ENCODE measurements at regions not wholly inside any gene's neighbourhood (a gene's known extent, or its start where the extent isn't known, plus 50 kb on each side); places are given as distances from the start of the nearest gene placed in this dataset.
"Not testable (repeated sequence)": the region's sequence is repeated elsewhere in the genome, so short reads cannot be mapped to it uniquely, and the experiment has no call there.

- DNase-seq, result not testable (repeated sequence)
Observed at GRCh38 chr1:120552190-120552589, 137.4 kb downstream of the NBPF8 start.

DNA sequence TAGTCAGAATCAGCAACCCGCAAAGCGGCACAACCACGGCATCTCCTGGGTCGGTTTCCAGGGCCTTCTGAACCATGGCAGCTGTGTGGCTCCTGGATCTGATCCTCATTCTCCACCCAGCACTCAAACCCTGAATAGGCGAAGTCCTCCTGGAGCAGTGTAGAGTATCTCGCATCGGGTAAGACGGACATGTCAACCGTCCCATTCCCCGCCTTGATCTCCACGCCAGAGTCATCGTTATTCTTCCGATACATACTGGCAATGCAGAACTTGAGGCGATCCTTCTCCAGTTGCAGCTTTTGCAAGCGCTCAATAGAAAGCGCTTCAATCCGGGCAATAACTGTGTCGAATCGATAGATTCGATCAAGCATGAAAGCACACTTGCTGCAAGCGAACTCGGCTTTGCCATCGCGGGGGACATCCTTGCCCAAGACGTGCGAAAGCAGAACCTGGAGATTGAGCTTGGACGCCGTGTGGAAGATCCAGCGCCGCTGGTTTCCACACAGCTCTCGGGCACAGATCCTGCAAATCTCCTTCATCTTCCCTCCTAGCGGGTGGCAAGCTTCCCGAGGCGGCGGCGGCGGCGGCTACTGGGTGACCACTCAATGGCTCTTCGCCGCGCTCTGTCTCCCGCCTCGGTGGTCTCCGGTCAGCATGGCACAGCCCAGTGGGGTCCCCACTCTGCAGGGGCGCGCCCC, 142.9 kb downstream of the NBPF8 start:
- DNase-seq, result peak; percentile 6 to 55 (median 25)

DNA sequence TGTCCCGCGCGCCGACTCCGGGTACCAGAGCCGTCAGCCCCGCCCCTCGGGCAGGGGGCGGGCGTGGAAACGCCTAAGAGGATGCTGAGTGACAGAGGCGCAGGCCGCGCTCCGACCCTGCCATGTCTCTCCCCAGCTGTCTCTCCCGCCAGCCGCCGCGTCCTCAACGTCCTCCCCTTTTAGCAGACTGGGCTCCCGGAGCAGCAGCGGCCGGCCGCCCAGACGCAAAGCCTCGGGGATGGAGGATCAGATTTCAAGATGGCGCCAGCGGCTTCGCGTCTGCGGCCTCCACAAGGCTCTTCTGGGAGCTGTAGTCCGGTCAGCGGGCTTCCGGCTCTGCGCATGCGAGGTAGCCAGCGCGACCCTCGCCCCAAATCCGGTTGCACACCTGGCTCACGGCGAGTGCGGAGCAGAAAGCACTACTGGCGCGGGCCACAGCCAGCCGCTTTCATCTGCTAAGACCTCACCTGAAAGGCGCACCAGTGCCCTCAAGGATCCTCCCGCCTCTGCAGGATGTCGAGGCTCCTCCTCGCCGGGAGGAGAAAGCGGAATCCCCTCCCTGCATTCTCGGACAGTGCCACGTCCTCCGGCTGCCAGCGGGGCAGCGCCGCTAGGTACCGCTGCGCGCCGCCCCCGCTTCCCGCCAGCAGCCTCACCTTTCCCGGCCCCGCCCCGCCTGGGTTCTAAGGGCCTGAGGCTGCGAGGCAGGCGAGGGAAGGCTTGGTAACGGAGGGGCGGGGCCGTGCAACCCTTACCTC, 143.6 kb downstream of the NBPF8 start:
- DNase-seq, result peak; percentile 49 to 93 (median 70)

DNA sequence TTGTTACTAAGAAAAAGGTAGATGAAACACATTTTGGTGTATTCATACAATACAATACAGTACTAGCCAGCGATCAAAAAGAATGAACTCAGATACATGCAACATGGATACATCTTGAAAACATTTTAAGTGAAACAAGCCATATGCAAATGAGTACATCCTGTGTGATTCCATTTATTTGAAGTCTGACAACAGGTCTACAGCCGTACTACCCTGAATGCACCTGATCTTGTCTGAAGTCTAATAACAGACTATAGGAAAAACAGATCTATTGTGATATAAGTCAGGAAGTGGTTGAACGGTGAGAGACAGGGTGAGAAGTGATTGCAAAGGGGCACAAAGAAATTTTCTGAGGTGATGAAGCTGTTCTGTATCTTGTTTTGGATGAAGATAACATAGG, 146.9 kb downstream of the NBPF8 start:
- not testable (repeated sequence) for DNase-seq

DNA sequence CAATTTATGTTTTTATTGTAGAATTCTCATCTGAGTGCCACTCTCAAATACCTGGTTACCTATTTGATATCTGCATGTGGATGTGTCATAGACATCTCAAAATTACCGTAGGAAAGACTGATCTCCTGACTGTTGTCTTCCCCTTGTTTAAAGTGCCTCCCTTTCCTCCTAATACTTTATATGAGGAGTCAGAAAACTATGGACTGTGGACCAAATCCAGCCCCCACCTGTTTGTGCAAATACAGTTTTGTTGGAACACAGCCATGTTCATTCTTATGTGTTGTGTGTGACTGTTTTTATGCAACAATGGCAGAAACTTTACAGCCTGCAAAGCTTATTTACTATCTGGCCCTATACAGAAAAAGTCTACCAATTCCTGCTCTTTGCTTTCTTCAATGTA, 150.6 kb downstream of the NBPF8 start:
- not testable (repeated sequence) for DNase-seq

GRCh38 chr1:120567620-120568019, 152.8 kb downstream of the NBPF8 start:
- DNase-seq, result not testable (repeated sequence)

DNA sequence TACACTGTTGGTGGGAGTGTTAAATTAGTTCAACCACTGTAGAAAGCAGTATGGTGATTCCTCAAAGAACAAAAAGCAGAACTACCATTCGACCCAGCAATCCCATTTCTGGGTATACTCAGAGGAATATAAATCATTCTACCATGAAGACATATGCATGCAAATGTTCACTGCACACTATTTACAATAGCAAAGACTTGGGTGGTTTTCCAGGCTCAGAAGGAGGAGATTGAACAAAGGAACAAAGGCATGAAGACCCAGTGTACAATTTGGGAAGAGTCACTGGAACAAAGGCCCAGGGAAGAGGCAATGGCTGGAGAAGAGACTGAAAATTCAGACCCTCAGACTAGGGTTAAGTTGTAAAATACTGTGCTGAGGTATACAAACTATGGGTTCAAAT, 148.5 kb upstream of the NBPF26 start:
- not testable (repeated sequence) for DNase-seq

DNA sequence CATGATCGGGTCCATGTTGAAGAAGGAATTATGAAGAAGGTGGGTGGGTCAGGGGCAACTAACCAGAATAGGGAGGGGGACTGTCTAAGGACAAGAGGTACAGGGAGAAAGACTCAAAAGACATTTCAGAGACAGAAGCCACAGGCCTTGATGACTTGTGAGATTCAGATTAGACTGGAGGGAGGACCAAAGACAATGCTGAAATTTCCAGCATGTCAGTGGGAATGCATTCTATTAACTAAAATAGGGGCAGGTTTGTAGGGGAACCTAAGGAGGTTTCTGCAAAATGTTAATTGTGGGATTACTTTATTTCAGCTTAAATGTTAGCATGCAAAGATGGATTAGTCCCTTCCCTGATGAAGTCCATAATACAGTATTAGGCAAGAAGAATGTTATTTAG, 141.6 kb upstream of the NBPF26 start:
- not testable (repeated sequence) for DNase-seq

GRCh38 chr1:120586053-120586452, 137.7 kb upstream of the NBPF26 start:
- DNase-seq, result not testable (repeated sequence)

GRCh38 chr1:120588811-120589210, 134.9 kb upstream of the NBPF26 start:
- not testable (repeated sequence) for DNase-seq

DNA sequence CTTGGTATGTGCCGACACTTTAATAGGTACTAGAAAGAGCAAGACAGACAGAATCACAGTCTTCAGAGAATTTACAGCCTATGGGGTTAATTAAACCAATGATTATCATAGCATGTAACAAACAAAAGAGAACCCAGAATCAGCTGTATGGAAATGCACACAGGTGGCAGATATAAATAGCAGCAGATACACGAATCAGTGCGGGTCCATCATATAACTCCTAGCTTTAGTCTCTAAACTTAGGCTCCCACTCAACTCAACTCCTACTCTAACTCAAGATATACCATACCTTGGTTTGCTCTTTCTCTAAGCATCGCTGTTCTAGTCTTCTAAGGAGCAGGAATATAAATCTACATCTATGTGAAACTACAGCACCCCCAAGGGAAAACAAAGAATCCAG, 132.0 kb upstream of the NBPF26 start:
- not testable (repeated sequence) for DNase-seq

- DNase-seq, result not testable (repeated sequence)
Observed at GRCh38 chr1:120592943-120593342, 130.8 kb upstream of the NBPF26 start.

DNA sequence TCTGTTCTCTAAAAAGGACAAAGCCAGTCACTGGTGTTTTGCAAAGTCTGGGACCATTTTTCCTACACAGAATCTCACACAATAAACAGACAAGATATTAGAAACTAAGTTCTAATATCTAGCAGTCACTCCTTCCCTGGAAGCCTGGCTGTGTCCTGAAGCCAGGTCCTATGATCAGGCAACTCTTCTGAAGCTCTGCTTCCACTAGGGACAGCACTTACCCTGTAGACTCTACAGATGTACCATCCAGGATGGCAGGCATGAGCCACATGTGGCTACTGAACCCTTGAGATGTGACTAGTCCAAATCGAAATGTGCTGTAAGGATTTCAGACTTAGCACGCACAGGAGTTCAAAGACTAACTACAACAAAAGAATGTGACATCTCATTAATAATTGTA, 130.1 kb upstream of the NBPF26 start:
- DNase-seq, result not testable (repeated sequence)

- not testable (repeated sequence) for DNase-seq
Observed at GRCh38 chr1:120598331-120598951, 125.3 kb upstream of the NBPF26 start.

GRCh38 chr1:120599511-120599910, 124.2 kb upstream of the NBPF26 start:
- DNase-seq, result not testable (repeated sequence)

DNA sequence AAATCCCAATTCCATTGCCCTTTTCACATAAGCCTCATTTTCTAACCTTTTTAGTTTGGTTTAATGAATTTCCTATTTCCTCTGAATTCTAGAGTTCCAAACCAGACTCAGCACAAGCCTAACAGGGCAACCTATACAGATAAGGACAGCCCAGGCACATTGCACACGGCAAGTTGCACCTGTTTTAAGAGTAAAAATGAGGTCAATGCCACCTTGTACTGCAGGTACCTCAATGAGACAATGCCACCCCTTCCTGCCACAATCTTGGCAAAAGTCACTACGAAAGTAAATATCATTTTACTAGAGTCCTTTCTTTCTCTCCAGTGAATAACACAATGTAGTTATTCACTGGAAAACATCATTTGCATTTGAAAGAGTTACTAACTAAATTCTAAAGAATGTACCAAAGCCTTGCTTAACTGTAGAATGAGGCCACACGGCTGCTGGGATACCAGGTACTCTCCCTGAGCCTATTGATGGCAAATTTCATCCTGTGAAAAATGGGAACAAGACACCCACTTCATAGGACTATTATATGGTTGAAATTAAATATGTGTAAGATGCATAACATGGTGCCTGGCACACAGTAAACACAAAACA, 123.2 kb upstream of the NBPF26 start:
- not testable (repeated sequence) for DNase-seq

DNA sequence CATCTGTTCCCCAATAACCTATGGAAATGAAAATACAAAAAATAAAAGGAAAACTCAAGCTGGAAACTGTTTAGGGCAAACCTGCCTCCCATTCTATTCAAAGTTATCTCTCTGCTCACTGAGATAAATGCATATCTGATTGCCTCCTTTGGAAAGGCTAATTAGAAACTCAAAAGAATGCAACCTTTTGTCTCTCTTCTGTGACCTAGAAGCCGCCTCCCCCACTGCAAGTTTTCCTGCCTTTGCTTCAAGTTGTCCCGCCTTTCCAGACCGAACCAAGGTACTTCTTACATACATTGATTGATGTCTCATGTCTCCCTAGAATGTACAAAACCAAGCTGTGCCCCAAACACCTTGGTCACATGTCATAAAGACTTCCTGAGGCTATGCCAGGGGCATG, 115.9 kb upstream of the NBPF26 start:
- not testable (repeated sequence) for DNase-seq

- not testable (repeated sequence) for DNase-seq
Observed at GRCh38 chr1:120608314-120609014, 115.3 kb upstream of the NBPF26 start.

GRCh38 chr1:120609015-120609573, 114.7 kb upstream of the NBPF26 start:
- DNase-seq, result not testable (repeated sequence)

- not testable (repeated sequence) for DNase-seq
Observed at GRCh38 chr1:120609834-120610233, 113.9 kb upstream of the NBPF26 start.
